ENCODE measurements at regions not wholly inside any gene's neighbourhood (a gene's known extent, or its start where the extent isn't known, plus 50 kb on each side); places are given as distances from the start of the nearest gene placed in this dataset.

- TF ChIP-seq, protein P1, sequence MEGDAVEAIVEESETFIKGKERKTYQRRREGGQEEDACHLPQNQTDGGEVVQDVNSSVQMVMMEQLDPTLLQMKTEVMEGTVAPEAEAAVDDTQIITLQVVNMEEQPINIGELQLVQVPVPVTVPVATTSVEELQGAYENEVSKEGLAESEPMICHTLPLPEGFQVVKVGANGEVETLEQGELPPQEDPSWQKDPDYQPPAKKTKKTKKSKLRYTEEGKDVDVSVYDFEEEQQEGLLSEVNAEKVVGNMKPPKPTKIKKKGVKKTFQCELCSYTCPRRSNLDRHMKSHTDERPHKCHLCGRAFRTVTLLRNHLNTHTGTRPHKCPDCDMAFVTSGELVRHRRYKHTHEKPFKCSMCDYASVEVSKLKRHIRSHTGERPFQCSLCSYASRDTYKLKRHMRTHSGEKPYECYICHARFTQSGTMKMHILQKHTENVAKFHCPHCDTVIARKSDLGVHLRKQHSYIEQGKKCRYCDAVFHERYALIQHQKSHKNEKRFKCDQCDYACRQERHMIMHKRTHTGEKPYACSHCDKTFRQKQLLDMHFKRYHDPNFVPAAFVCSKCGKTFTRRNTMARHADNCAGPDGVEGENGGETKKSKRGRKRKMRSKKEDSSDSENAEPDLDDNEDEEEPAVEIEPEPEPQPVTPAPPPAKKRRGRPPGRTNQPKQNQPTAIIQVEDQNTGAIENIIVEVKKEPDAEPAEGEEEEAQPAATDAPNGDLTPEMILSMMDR (IDR thresholded peaks at IDR 0.05; ENCODE audit: low read length), result no peak
- no peak for TF ChIP-seq EZH2 (optimal IDR thresholded peaks at IDR 0.05; ENCODE audit: low read depth, low read length)
Observed at GRCh38 chr16:9362050-9362449, 270.6 kb downstream of the HAPSTR1 start.
